Endothelial cell of umbilical vein (primary cell): ENCODE measurements at regions not wholly inside any gene's neighbourhood (a gene's known extent, or its start where the extent isn't known, plus 50 kb on each side); places are given as distances from the start of the nearest gene placed in this dataset.

Source experiments
- BruUV-seq: library from RNA; stranded (reverse); fragments of 400-500 nt; replicated peaks from 2 replicates; lab custom pipeline; 2021; lab: Mats Ljungman, UMichigan
- CTCF ChIA-PET: fragments of 300-600, 350-600 bp; sonication (Branson Sonifier 250); formaldehyde crosslinking; loops from one replicate; lab custom pipeline; 2021; ENCODE audit warnings: antibody characterized with exemption, inconsistent platforms; lab: Charles Lee
- POLR2A ChIA-PET: fragments of 300-600, 350-600 bp; sonication (Branson Sonifier 250); formaldehyde crosslinking; loops from one replicate; lab custom pipeline; 2021; ENCODE audit warnings: antibody characterized with exemption, inconsistent platforms; lab: Charles Lee
- DNase-seq: peaks from one replicate; pipeline ENCODE4 v3.0.0-alpha.2; 2011; ENCODE audit warnings: low read depth, low spot score
- FAIRE-seq: peaks from 2 replicates; lab custom pipeline; 2011; peaks lifted over from hg19 to GRCh38; lab: Jason Lieb, UNC
- H2AFZ ChIP-seq: 2 replicates; pipeline ENCODE4 v1.6.0; 2012; ENCODE audit warnings: low read depth, low read length, control low read depth, inconsistent platforms
- H3K27ac ChIP-seq: 2 replicates; pipeline ENCODE4 v1.5.1; 2011; ENCODE audit warnings: low read depth, mild to moderate bottlenecking, control low read depth, low read length, moderate library complexity; ENCODE audit not compliant: insufficient read depth
- H3K27me3 ChIP-seq, 2 experiments: 2 replicates each; pipeline versions ENCODE4 v1.6.0 to v1.6.1; 2011; ENCODE audit warnings: low read length in 2 of 2, mixed read lengths in 1 of 2; ENCODE audit not compliant: control insufficient read depth in 2 of 2, insufficient read depth in 2 of 2
- H3K36me3 ChIP-seq, 2 experiments: 2 replicates in 1 of 2; 3 replicates in 1 of 2; pipeline ENCODE4 v1.5.1; 2011; ENCODE audit warnings: low read length in 2 of 2, mild to moderate bottlenecking in 1 of 2, moderate library complexity in 1 of 2; ENCODE audit not compliant: control insufficient read depth in 2 of 2, insufficient read depth in 2 of 2; ENCODE audit errors: extremely low read depth in 1 of 2
- H3K4me1 ChIP-seq: 3 replicates; pipeline ENCODE4 v1.5.1; 2011; ENCODE audit warnings: mild to moderate bottlenecking, low read length; ENCODE audit not compliant: control insufficient read depth, insufficient read depth; ENCODE audit errors: extremely low read depth
- H3K4me2 ChIP-seq: 2 replicates; pipeline ENCODE4 v1.6.1; 2011; ENCODE audit warnings: low read length, control low read depth, mixed read lengths; ENCODE audit not compliant: insufficient read depth
- H3K4me3 ChIP-seq, 3 experiments: fragments of 200-600 bp in 1 of 3; sonication (generic), shearing (Covaris generic) in 1 of 3; replicated peaks in 1 of 3; 2 replicates each; pipeline ENCODE4 v1.5.1; 2011 to 2016; ENCODE audit warnings: control low read depth in 3 of 3, low read length in 3 of 3, mild to moderate bottlenecking in 2 of 3, inconsistent platforms in 1 of 3, low read depth in 1 of 3, moderate library complexity in 1 of 3; ENCODE audit not compliant: insufficient read depth in 1 of 3
- H3K79me2 ChIP-seq: 2 replicates; pipeline ENCODE4 v1.6.0; 2012; ENCODE audit warnings: low read length, inconsistent platforms; ENCODE audit not compliant: control insufficient read depth, insufficient read depth
- H3K9ac ChIP-seq: replicated peaks from 2 replicates; pipeline ENCODE3; 2011; ENCODE audit warnings: low read length, control low read depth; ENCODE audit not compliant: insufficient read depth; ENCODE audit errors: extremely low read depth
- H3K9me1 ChIP-seq: replicated peaks from 3 replicates; pipeline ENCODE4 v1.6.0; 2011; ENCODE audit warnings: mild to moderate bottlenecking, low read length; ENCODE audit not compliant: control insufficient read depth, insufficient read depth; ENCODE audit errors: extremely low read depth
- H3K9me3 ChIP-seq: replicated peaks from 2 replicates; pipeline ENCODE4 v1.5.1; 2012; ENCODE audit warnings: low read length, inconsistent platforms; ENCODE audit not compliant: control insufficient read depth, insufficient read depth
- H4K20me1 ChIP-seq: replicated peaks from 2 replicates; pipeline ENCODE3; 2011; ENCODE audit warnings: mild to moderate bottlenecking, low read length; ENCODE audit not compliant: control insufficient read depth, insufficient read depth; ENCODE audit errors: extremely low read depth
- CTCF ChIP-seq, 2 donors: IDR thresholded peaks; 1 replicate in 1 of 2; 2 replicates in 1 of 2; pipeline ENCODE4 v1.5.1; 2011; ENCODE audit warnings: low read length in 2 of 2, mild to moderate bottlenecking in 2 of 2, moderate library complexity in 2 of 2, control low read depth in 1 of 2, inconsistent platforms in 1 of 2, low read depth in 1 of 2; ENCODE audit not compliant: insufficient read depth in 1 of 2; ENCODE audit errors: extremely low read depth in 1 of 2
- EZH2 ChIP-seq: IDR thresholded peaks from 2 replicates; pipeline ENCODE4 v1.6.1; 2012; ENCODE audit warnings: borderline replicate concordance, low read depth, mild to moderate bottlenecking, moderate library complexity, low read length, inconsistent platforms; ENCODE audit not compliant: severe bottlenecking
- FOS ChIP-seq: IDR thresholded peaks from 2 replicates; pipeline ENCODE4 v1.6.1; 2011; ENCODE audit warnings: mild to moderate bottlenecking, low read length, moderate library complexity, borderline replicate concordance; ENCODE audit not compliant: insufficient read depth
- GATA2 ChIP-seq: IDR thresholded peaks from 2 replicates; pipeline ENCODE4 v1.7.0; 2011; ENCODE audit warnings: low read depth, mild to moderate bottlenecking, moderate library complexity, mixed read lengths, low read length; ENCODE audit not compliant: insufficient read length, insufficient read depth
- JUN ChIP-seq: IDR thresholded peaks from 2 replicates; pipeline ENCODE4 v1.6.1; 2011; ENCODE audit warnings: borderline replicate concordance, low read depth; ENCODE audit not compliant: insufficient read length, insufficient read depth
- MAX ChIP-seq: IDR thresholded peaks from 2 replicates; pipeline ENCODE4 v1.6.1; 2011; ENCODE audit not compliant: insufficient read depth, insufficient read length
- MYC ChIP-seq: IDR thresholded peaks from one replicate; pipeline ENCODE4 v1.6.1; 2011; ENCODE audit warnings: mild to moderate bottlenecking, low read depth, low read length
- POLR2A ChIP-seq: IDR thresholded peaks from 2 replicates; pipeline ENCODE4 v1.6.1; 2012; ENCODE audit warnings: low read depth, mild to moderate bottlenecking, control low read depth, low read length
- POLR2AphosphoS5 ChIP-seq: IDR thresholded peaks from 2 replicates; pipeline ENCODE4 v1.6.1; 2012; ENCODE audit warnings: low read depth, mild to moderate bottlenecking, control low read depth, low read length, moderate library complexity; ENCODE audit not compliant: insufficient read depth
- dilution Hi-C: fragments of 300-500 bp; cut with MboI; formaldehyde crosslinking; loops from one replicate; pipeline ENCODE4 v1.15.0; 2019; ENCODE audit warnings: low sequenced_read_pairs; ENCODE audit not compliant: extremely low pct_ligation_motif_present
- intact Hi-C: fragments of 100-400 bp; cut with micrococcal nuclease; formaldehyde crosslinking; loops from one replicate; pipeline ENCODE4 v1.10.0; 2022

- DNase-seq (no peak), FAIRE-seq (no peak)
- Histone ChIP-seq H3K27me3 (no peaks in the 10 kb centered on the region), H3K9ac (no peak overlapping the region), H3K4me2 (no peak overlapping the region), H3K9me3 (no peaks in the 10 kb centered on the region), H3K4me1 (no peaks in the 10 kb centered on the region), H4K20me1 (no peaks in the 10 kb centered on the region), H3K4me3 (no peak overlapping the region), H3K79me2 (no peaks in the 10 kb centered on the region), H3K36me3 (no peaks in the 10 kb centered on the region), H2AFZ (no peak overlapping the region), H3K27ac (no peak overlapping the region), H3K9me1 (no peaks in the 10 kb centered on the region)
- ChIA-PET POLR2A (no interaction called here), CTCF (interaction anchor here (1.2 to 2.1 kb wide), 2 partner anchors 9 to 12 kb away, joined by 3 to 9 read pairs; no protein-coding TSS in a partner anchor)
- intact Hi-C loops (no loop called here), dilution Hi-C loops (no loop called here)
- no peak for TF ChIP-seq JUN
- no peak for TF ChIP-seq MYC
- no peak for TF ChIP-seq CTCF (IDR thresholded peaks at IDR 0.05; ENCODE audit: extremely low read depth in 1 of 2, insufficient read depth in 1 of 2, low read depth in 1 of 2, low read length in 2 of 2)
- no peak for TF ChIP-seq MAX
- TF ChIP-seq EZH2 = no peak
- no peak for TF ChIP-seq FOS
- TF ChIP-seq POLR2AphosphoS5 = no peak
- no peak for TF ChIP-seq GATA2
- no peak for TF ChIP-seq POLR2A
- BruUV-seq = no TSS peak
Observed at GRCh38 chr9:16145196-16145950, 592.5 kb downstream of the CCDC171 start.
